Loucy (cell line): ENCODE measurements at regions not wholly inside any gene's neighbourhood (a gene's known extent, or its start where the extent isn't known, plus 50 kb on each side); places are given as distances from the start of the nearest gene placed in this dataset.

Experiments used
- CTCF ChIP-seq: fragments of 200-600 bp; sonication (generic); conservative IDR thresholded peaks from 2 replicates; pipeline ENCODE4 v1.5.1; 2014; ENCODE audit warnings: mild to moderate bottlenecking, antibody characterized with exemption, low read length
- EZH2phosphoT487 ChIP-seq: fragments of 200-600 bp; IDR thresholded peaks from 2 replicates; pipeline ENCODE4 v1.6.1; 2018; ENCODE audit warnings: antibody characterized with exemption, mild to moderate bottlenecking, moderate library complexity, borderline replicate concordance

GRCh38 chr2:147396890-147397289 lies 447.9 kb upstream of the ACVR2A start:
- TF ChIP-seq CTCF (no peak), EZH2phosphoT487 (no peak)
